OCI-LY1 (cell line): ENCODE measurements at regions not wholly inside any gene's neighbourhood (a gene's known extent, or its start where the extent isn't known, plus 50 kb on each side); places are given as distances from the start of the nearest gene placed in this dataset.

Experiments
- H2AFZ ChIP-seq: fragments of 200-600 bp; sonication (generic), shearing (Covaris generic); 2 replicates; pipeline ENCODE4 v1.6.0; 2014; ENCODE audit warnings: antibody characterized with exemption, mild to moderate bottlenecking, low read length
- H3F3A ChIP-seq: fragments of 200-600 bp; sonication (generic), shearing (Covaris generic); 2 replicates; pipeline ENCODE4 v1.6.0; 2014; ENCODE audit warnings: mild to moderate bottlenecking, antibody characterized with exemption, low read length, moderate library complexity; ENCODE audit not compliant: insufficient read depth
- H3K27ac ChIP-seq: fragments of 200-600 bp; sonication (generic); 2 replicates; pipeline ENCODE4 v1.5.1; 2014; ENCODE audit warnings: low read length, mixed run types, mild to moderate bottlenecking, low read depth; ENCODE audit not compliant: poor library complexity, severe bottlenecking
- H3K27me3 ChIP-seq: fragments of 200-600 bp; sonication (generic); 2 replicates; pipeline ENCODE4 v1.6.0; 2014; ENCODE audit warnings: antibody characterized with exemption, mild to moderate bottlenecking, low read length, moderate library complexity; ENCODE audit not compliant: insufficient read depth
- H3K36me3 ChIP-seq: fragments of 200-600 bp; sonication (generic); 2 replicates; pipeline ENCODE4 v1.6.1; 2014; ENCODE audit warnings: mild to moderate bottlenecking, antibody characterized with exemption, low read length, moderate library complexity, mixed read lengths; ENCODE audit not compliant: insufficient read depth
- H3K4me1 ChIP-seq: fragments of 200-600 bp; sonication (generic); 2 replicates; pipeline ENCODE4 v1.5.1; 2014; ENCODE audit warnings: mild to moderate bottlenecking, low read length, moderate library complexity; ENCODE audit not compliant: insufficient read depth, severe bottlenecking
- H3K4me2 ChIP-seq: fragments of 200-600 bp; sonication (generic), shearing (Covaris generic); 2 replicates; pipeline ENCODE4 v1.6.1; 2014; ENCODE audit warnings: low read length
- H3K4me3 ChIP-seq: fragments of 200-600 bp; sonication (generic); 2 replicates; pipeline ENCODE4 v1.5.1; 2014; ENCODE audit warnings: low read length, low read depth, mild to moderate bottlenecking, mixed read lengths; ENCODE audit not compliant: poor library complexity, severe bottlenecking
- H3K79me2 ChIP-seq: fragments of 200-600 bp; shearing (Covaris generic); 2 replicates; pipeline ENCODE4 v1.6.1; 2016; ENCODE audit warnings: mixed run types, low read length, mixed read lengths; ENCODE audit not compliant: insufficient read depth
- H3K9ac ChIP-seq: fragments of 200-600 bp; sonication (generic), shearing (Covaris generic); 2 replicates; pipeline ENCODE4 v1.6.1; 2014; ENCODE audit warnings: mild to moderate bottlenecking, low read length, mixed read lengths
- H3K9me2 ChIP-seq: fragments of 200-600 bp; sonication (generic), shearing (Covaris generic); 2 replicates; pipeline ENCODE4 v1.6.1; 2014; ENCODE audit warnings: low read depth, mild to moderate bottlenecking, low read length, mixed read lengths
- H3K9me3 ChIP-seq: fragments of 200-600 bp; shearing (Covaris generic); 2 replicates; pipeline ENCODE4 v1.6.1; 2014; ENCODE audit warnings: low read length, mixed read lengths
- H4K20me1 ChIP-seq: fragments of 200-600 bp; sonication (generic), shearing (Covaris generic); 2 replicates; pipeline ENCODE4 v1.6.0; 2016; ENCODE audit warnings: mild to moderate bottlenecking, low read length; ENCODE audit not compliant: insufficient read depth
- EZH2 ChIP-seq: fragments of 200-600 bp; sonication (generic), shearing (Covaris generic); IDR thresholded peaks from 2 replicates; pipeline ENCODE4 v1.8.0; 2017; ENCODE audit warnings: borderline replicate concordance, mixed run types, mild to moderate bottlenecking, antibody characterized with exemption, low read length, moderate library complexity, mixed read lengths
- TF ChIP-seq, protein P1 (sequence below): fragments of 200-600 bp; sonication (generic), shearing (Covaris generic); IDR thresholded peaks from 2 replicates; pipeline ENCODE4 v1.5.1; 2017; ENCODE audit warnings: mild to moderate bottlenecking, antibody characterized with exemption, low read length, moderate library complexity, mixed read lengths

DNA sequence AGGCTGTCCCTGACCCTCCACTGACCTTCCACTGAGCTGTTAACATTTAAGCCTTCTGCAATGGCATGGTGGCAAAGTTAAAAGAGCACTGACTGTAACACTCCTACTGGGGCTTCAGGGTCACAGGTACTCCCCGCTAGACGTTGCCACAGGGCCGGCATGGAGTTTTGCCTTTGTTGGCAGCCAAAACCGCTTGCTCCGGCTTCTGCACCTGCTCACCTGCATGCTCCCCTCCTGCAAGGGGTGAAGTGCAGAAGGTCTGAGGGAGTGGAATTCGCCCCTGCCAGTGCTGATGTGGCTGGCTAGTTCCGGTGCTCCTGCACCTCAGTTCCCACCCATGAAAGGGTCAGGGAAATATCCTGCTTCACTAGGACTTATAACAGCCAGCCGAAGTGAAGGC, 571.4 kb downstream of the RAPGEF2 start:
- Histone ChIP-seq H3K79me2 (no peaks in the 10 kb centered on the region), H2AFZ (no peak overlapping the region), H3K9me2 (no peaks in the 10 kb centered on the region), H3K27ac (no peak overlapping the region), H3F3A (no peaks in the 10 kb centered on the region), H4K20me1 (no peaks in the 10 kb centered on the region), H3K36me3 (no peaks in the 10 kb centered on the region), H3K4me2 (no peak overlapping the region), H3K9me3 (no peaks in the 10 kb centered on the region), H3K4me3 (no peak overlapping the region), H3K27me3 (no peaks in the 10 kb centered on the region), H3K9ac (no peak overlapping the region), H3K4me1 (no peaks in the 10 kb centered on the region)
- TF ChIP-seq, protein P1, sequence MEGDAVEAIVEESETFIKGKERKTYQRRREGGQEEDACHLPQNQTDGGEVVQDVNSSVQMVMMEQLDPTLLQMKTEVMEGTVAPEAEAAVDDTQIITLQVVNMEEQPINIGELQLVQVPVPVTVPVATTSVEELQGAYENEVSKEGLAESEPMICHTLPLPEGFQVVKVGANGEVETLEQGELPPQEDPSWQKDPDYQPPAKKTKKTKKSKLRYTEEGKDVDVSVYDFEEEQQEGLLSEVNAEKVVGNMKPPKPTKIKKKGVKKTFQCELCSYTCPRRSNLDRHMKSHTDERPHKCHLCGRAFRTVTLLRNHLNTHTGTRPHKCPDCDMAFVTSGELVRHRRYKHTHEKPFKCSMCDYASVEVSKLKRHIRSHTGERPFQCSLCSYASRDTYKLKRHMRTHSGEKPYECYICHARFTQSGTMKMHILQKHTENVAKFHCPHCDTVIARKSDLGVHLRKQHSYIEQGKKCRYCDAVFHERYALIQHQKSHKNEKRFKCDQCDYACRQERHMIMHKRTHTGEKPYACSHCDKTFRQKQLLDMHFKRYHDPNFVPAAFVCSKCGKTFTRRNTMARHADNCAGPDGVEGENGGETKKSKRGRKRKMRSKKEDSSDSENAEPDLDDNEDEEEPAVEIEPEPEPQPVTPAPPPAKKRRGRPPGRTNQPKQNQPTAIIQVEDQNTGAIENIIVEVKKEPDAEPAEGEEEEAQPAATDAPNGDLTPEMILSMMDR, result no peak
- TF ChIP-seq EZH2, result no peak

DNA sequence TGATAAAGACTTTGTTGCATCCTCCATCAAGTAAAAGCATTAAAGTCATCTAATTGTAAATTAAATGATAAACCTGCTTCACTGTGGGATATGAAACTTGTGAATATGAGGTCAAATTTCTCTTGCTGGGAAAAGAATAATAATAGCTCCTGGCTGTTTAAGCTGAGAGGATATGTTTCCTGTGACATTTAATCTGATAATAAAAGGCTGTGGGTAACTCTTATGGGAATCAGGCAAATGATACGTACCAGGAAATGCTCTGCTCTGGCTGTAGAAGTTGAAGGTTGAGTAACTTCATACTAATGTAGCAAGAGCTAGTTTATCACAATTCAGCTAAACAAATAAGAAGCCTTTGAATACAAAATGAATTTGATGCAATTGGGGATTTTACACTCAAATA, 574.6 kb downstream of the RAPGEF2 start:
- H3K9ac ChIP-seq, result no peak overlapping the region
- no peaks in the 10 kb centered on the region for H3K9me2 ChIP-seq
- no peak overlapping the region for H3K4me3 ChIP-seq
- no peaks in the 10 kb centered on the region for H3K4me1 ChIP-seq
- no peaks in the 10 kb centered on the region for H3K36me3 ChIP-seq
- no peak overlapping the region for H2AFZ ChIP-seq
- no peaks in the 10 kb centered on the region for H3K9me3 ChIP-seq
- no peaks in the 10 kb centered on the region for H3F3A ChIP-seq
- no peak overlapping the region for H3K27ac ChIP-seq
- no peaks in the 10 kb centered on the region for H3K27me3 ChIP-seq
- no peaks in the 10 kb centered on the region for H4K20me1 ChIP-seq
- no peak overlapping the region for H3K4me2 ChIP-seq
- TF ChIP-seq EZH2, result no peak
- TF ChIP-seq, protein P1, result no peak
- no peaks in the 10 kb centered on the region for H3K79me2 ChIP-seq

DNA sequence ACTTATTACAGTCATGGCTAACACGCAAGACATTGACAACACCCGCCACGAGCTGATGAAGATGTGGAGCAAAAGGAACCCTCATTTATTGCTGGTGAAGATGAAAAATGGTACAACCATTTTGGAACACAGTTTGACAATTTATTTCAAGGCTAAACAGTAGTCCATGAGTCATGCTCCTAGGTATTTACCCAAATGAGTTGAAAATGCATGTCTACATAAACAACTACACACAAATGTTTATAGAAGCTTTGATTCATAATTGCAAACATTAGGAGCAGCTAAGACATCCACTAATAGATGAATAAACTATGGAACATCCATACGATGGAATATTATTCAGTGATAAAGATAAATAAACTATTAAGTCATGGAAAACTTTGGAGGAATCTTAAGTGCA, 580.1 kb downstream of the RAPGEF2 start:
- Histone ChIP-seq H3K9ac (no peak overlapping the region), H3K36me3 (no peaks in the 10 kb centered on the region), H3K79me2 (no peaks in the 10 kb centered on the region), H3K9me2 (no peaks in the 10 kb centered on the region), H3K27me3 (no peaks in the 10 kb centered on the region), H3K4me2 (no peak overlapping the region), H3K9me3 (no peaks in the 10 kb centered on the region), H2AFZ (no peak overlapping the region), H3K4me1 (no peaks in the 10 kb centered on the region), H3F3A (no peaks in the 10 kb centered on the region), H3K4me3 (no peak overlapping the region), H3K27ac (no peak overlapping the region), H4K20me1 (no peaks in the 10 kb centered on the region)
- TF ChIP-seq EZH2, result no peak
- TF ChIP-seq, protein P1, result no peak
